Central memory CD4-positive, alpha-beta T cell (primary cell): ENCODE measurements at regions not wholly inside any gene's neighbourhood (a gene's known extent, or its start where the extent isn't known, plus 50 kb on each side); places are given as distances from the start of the nearest gene placed in this dataset.
"Not testable (repeated sequence)": the region's sequence is repeated elsewhere in the genome, so short reads cannot be mapped to it uniquely, and the experiment has no call there.

Source experiments
- DNase-seq: peaks from one replicate; pipeline ENCODE4 v3.0.0; 2022

DNA sequence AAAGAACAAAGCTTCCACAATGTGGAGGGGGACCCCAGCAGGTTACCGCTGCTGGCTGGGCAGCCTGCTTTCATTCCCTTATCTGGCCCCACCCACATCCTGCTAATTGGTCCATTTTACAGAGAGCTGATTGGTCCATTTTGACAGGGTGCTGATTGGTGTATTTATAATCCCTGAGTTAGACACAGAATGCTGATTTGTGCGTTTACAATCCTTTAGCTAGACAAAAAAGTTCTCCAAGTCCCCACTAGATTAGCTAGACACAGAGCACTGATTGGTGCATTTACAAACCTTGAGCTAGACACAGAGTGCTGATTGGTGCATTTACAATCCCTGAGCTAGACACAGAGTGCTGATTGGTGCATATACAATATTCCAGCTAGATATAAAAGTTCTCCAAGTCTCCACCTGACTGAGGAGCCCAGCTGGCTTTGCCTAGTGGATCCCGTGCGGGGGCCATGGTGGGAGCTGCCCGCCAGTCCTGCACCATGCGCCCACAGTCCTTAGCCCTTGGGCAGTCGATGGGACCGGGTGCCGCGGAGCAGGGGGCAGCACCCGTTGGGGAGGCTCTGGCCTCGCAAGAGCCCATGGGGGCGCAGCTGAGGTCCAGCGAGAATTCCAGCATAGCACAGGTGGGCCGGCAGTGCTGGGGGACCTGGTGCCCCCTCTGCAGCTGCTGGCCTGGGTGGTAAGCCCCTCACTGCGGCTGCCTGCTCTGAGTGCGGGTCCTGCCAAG lies 88.8 kb upstream of the MYLIP start:
- DNase-seq, result not testable (repeated sequence)

DNA sequence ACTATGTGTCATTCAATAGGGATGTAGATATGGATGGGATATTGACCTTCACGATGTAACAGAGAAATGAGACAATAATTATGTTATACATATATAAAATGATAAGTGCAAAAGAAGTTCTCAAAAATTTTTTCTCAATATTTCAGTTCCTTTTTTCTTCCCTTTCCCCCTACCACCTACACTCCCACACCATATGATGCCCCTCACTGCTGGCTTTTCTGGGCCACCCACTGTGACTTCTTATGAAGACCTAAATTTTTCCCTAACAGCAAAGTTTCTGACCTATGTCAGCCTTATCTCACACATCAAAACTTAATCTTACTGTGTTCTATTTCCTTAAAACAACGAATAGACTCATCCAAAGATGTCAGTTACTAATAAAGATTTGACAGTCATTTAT lies 89.9 kb upstream of the MYLIP start:
- DNase-seq, result no peak

DNA sequence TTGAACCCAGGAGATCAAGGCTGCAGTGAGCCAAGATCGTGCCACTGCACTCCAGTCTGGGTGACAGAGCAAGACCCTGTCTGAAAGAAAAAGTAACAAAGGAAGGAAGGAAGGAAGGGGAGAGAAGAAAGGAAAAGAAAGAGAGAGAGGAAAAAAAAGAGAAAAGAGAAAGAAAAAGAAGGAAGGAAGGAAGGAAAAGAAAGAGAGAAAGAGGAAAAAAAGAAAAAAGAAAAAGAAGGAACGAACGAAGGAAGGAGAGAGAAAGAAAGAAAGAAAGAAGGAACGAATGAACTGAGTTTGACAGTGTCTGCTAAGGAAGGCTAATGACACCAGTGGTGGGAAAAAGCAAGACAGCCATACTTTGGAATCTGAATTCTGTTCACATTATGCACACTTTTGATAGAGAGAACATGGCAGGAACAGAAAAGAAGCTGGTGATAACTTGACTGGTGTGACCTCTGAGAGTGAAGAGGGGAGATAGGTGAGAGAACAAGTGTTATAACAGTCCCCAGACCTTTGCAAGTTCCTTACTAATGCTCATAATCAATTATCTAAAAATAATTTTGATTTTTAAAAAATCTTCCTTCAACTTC lies 93.3 kb upstream of the MYLIP start:
- no peak for DNase-seq

DNA sequence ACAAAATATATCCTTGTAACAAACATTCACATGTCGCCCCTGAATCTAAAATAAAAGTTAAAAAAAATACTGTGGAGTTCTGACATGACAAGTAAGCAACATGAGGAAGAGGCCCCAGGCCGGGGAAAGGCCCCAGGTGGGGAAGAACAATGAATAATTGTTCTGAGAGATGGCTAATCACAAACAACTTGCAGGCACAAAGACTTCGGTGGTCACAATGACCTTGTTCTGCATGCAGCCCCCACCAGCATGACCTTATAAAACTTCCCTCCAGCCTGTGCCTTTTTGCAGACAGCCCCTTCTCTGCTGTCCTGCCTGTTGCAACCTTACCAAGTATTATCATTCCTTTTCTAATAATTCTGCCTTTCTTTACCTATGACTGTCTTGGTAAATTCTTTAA lies 95.7 kb upstream of the MYLIP start:
- no peak for DNase-seq

DNA sequence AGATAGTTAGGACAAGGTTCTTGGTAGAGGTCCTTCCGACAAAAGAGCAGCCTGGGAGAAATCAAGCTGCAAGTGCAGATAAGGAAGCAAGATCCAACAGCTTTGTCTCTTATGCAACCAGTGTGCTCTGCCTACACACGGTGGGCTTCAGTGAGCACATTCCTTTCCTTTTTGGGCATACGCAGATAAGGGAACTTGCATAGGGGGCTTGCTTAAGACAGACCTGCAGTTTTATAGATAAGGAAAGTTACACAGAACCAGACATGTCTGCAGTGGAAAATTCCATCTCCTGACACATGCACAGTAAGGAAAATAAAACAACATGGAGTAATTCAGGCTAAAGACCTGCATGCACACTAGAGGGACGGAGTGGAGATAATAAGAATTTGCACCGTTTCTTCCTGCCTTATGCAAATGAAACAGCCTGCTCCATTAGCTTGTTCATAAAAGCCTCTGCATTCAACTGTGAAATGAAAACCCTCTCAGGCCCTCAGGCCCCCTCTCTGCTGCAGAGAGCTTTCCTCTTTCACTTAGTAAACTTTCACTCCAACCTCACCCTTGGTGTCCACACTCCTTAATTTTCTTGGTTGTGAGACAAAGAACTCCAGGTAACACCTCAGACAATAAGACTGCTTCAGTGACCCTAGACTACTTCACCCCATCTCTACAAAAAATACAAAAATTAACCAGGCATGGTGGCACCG lies 97.5 kb upstream of the MYLIP start:
- DNase-seq, result no peak

DNA sequence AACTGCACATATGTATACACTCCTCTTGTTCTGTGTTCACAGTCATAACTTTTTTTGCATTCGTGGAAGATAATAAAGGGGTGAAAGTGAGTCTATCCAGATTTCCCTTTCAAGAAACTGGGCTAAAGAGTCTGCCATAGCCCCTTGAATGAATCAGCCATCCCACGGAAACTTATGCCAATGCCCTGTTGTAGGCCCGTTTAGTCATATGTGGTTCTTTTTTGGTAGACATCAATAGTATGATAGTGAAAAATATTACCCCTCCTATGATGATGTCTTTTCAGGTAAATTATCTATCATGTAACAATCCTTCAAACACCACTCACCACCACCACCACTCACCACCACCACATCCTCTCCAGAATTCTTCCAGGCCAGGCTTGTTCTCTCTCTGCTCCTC lies 99.9 kb upstream of the MYLIP start:
- DNase-seq, result no peak

DNA sequence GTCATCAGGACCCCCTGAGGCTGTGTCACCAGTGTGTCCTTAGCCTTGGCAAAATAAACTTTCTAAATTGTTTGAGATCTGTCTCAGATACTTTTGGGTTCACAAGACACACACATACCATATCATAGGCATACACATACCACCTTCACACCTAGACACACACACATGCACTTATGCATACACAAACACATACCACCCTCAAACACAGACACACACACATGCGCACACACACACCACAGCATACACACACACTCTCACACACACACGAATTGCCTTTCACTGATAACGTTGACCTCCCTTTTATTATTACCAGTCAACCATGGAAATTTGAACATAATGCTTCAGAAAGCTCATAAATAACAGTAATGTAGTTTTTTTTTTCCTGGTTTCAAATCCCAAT lies 108.6 kb upstream of the MYLIP start:
- no peak for DNase-seq

DNA sequence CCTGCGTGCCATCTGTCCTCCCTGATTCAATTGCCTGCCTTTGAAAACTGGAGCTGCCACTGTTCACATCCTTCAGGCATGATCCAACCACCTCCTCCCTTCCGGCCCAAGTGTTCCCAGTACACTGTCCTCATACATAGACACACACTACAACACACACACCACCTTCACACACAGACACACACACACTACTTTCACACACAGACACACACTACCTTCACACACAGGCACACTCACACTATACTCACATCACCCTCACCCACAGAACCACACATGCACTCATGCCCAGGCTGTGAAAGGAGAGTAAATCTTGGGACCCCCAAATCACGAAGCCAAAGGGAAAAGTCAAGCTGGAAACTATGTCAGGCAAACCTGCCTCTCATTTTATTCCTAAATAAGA lies 109.4 kb upstream of the MYLIP start:
- no peak for DNase-seq

DNA sequence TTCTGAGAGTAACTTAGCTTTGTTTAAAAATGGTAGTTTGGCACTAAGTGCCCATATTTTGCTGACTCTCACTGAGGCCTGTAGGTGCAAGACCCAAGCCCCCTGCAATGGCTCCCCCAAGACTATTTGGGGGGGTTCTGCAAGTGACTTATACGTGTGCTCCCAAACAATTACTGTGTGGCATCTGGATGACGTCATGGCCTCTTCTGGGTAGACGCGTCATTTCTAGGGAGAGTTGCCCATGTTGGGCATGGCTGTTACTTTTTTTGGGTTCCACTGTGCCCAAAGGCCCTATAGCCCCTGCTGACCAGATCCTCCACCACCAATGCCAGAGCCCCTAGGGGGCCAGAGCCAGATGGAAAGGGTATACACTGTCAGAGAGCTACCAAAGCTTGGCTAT lies 110.3 kb upstream of the MYLIP start:
- no peak for DNase-seq

DNA sequence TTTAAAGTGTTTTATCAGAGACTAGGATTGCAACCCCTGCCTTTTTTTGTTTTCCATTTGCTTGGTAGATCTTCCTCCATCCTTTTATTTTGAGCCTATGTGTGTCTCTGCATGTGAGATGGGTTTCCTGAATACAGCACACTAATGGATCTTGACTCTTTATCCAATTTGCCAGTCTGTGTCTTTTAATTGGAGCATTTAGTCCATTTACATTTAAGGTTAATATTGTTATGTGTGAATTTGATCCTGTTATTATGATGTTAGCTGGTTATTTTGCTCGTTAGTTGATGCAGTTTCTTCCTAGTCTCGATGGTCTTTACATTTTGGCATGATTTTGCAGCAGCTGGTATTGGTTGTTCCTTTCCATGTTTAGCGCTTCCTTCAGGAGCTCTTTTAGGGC lies 114.6 kb upstream of the MYLIP start:
- not testable (repeated sequence) for DNase-seq

DNA sequence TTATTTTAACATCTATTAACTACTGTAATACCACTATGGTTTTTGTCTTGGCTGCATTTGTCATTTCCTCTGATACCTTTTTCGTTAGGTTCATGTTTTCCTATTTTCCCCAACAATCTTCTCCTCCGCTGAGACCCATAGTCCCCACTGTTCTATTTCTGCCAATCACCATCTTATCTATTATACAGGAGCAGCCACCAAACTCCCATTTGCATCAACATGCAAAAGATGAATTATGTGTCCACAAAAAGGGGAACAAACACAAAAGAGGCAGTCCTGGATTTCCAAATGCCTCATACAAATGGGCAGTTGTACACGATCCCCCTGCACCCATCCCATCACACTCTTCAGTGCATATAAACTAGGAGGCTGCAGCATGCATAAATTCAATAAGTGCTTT lies 121.7 kb upstream of the MYLIP start:
- no peak for DNase-seq

DNA sequence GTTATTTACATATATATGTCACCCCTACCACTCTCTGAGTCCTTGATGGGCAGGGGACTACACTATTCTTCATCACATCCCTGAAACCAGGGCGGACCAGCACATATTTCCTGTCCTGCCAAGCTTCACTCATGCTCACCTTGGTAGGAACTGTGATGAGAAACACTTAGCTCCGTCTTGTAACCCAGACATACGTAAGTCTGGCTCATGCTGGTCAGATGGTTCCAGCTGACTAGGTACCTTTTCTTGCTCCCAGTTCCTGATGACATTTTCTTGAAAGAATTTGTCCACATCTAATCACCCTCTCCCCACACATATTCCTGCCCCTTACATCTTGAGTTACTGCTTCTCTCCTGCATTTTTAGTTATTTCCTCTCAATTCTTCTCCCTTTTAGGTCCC lies 122.2 kb upstream of the MYLIP start:
- no peak for DNase-seq

DNA sequence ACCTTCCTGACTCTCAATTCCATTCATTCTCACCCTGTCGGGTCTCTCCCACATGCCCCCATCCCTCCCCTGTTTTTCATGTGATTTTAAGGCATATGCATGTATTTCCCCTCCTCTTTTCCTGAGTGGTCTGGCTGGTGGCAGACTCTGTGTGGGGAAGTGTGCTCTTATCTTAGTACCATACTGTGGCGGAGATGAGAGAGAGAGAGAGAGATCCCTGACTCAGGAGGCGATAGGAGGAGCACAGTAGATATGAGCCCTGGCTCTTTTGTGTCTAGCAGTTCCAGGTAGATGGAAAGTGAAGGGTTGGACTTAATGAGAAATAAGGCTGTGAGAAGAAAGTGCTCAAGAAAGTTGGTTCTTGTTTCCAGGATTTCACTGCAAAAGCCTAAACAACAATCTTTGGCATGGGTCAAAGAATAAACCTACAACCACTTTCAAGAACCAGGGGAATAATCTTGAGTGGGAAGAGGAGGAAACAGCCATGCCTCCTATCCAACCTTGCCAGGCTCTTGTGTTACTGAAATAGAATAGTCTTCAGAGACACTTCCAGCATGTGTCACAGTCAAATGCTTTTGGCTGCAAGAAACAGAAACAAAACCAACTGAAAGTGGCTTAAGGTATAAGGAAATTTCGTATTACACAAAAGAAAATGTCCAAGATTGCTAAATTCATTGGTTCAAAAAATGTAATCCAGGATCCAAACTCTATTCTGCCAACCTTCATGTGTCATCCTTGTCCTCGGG lies 123.8 kb upstream of the MYLIP start:
- no peak for DNase-seq

DNA sequence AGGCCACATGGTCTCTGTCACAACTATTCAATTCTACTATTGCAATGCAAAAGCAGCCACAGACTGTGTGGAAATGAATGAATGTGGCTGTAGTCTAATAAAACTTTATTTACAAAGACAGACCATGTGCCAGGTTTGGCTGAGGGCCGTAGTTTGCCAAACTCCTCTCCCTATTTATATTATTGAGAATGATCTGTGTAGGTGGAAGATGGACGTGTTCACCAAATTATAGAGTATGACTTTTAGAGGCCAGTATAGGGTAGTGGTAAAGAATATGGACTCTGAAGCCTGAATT lies 125.7 kb upstream of the MYLIP start:
- no peak for DNase-seq

DNA sequence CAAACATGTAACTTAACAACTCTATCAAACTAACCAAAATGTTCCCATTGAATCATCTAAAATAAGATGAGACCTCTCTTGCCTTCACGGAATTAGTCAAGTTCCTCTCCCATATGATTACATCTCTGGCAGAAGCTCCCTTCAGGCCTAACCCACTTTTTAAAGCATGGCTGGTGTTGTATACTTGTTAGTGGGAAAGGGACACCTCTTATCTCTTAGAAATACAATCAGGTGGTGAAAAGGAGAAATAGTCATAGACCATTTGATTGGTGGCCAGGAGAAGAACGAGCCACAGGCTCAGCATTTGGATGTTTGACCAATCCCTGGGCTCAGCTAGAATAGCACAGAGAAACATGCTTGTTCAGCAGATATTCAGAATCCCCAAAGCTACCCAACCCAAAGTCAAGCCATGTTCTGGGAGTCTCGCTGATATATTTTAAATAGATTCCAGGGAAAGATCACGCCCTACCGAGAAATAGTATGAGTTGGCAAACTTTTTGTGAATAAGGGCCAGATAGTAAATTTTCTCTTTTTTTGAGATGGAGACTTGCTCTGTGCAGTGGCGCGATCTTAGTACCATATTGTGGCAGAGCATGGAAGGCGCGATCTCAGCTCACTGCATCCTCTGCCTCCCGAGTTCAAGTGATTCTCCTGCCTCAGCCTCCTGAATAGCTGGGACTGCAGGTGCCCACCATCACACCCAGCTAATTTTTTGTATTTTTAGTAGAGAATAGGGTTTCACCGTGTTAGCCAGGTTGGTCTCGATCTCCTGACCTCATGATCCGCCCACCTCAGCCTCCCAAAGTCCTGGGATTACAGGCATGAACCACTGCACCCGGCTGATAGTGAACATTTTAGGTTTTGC lies 126.3 kb upstream of the MYLIP start:
- DNase-seq, result no peak

DNA sequence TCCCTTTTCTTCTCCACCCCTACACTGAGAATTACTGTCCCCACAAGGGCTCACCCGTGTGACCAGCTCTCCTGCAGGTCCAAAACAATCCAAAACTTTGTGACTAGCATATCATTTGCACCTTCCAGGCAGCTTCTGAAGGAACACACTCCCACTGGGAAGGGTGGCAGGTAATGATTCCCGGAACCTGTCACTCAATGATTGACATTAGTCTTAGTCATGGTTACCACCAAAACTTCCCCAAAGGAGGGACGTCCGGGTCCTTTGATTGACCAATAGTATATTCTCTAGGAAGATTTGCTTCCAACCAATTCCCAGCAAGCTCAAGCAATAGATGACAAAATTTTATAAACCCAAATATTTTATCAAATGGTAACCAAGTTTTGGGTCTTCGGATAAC lies 127.7 kb upstream of the MYLIP start:
- DNase-seq, result no peak

DNA sequence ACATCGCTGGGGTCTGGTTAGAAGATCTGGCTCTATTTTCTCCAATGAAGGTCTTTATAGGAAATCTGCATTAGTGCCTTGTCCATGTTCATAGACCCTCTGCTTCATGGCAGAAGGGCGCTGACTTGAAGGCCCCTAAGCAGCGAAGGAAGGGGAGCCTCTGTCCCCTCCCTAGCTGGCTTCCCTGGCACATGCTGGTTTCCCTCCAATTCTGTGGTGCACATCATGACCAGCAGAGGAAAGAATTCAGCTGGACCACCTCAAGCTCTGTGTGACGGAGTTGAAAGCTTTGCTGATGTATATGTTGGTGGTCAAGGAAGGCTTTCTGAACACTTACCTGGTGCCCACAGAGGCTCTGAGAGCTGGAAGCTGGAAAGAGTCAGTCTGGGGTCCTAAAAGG lies 129.7 kb upstream of the MYLIP start:
- DNase-seq, result no peak

DNA sequence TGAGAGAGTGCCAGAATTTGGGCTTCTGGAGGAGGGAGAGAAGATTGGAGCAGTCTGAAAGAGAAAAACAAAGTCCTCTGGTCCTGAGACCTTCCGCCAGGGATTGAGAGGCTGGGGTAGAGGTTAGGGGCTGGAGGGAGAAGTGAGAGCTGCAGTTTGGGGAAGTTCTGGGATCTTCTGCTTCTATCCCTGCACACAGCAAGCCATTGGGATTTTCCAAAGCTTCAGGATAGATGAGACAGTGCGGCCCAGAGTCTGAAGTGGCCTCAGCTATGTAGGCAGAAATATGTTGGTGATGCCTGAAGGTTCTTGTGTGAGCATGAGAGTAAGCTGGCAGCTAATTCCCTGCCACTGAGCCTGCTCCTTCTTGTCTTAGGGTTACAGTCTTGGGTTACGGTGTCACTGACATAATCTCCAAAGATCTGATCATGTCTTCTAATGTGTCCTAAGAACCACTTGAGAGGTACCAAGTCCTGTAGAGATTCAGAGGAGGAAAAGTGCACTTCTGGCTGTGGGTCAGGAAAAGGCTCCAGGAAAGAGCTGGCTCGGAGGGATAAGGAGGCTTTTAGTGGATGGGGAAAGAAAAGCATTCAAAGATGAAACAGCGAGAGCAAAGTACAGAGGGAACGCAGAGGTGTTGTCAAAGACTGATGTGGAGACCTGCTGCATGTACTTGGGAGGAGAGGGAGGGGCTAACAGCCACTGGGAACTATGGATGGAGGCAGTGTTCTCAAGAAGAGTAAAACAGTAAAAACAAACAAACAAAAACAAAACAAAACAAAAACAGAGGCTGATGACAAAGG lies 131.1 kb upstream of the MYLIP start:
- no peak for DNase-seq

DNA sequence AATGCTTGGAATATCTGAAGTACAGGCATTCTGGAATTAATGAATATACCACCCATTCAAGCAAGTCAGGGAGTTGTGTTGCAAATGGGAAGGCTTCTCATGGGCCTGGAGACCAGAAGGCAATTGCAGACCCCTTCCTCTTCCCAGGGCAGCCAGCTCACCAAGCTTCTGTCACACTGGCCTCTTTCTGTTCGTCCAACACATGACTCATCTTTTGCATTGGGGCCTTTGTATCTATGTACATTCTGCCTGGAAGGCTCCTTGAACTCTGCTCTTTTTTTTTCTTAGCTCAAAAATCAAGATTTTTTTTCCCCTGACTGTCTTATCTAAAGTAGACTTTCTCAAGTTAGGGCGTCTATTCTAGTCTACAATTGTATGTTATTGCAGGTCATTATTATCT lies 132.9 kb upstream of the MYLIP start:
- DNase-seq, result no peak

DNA sequence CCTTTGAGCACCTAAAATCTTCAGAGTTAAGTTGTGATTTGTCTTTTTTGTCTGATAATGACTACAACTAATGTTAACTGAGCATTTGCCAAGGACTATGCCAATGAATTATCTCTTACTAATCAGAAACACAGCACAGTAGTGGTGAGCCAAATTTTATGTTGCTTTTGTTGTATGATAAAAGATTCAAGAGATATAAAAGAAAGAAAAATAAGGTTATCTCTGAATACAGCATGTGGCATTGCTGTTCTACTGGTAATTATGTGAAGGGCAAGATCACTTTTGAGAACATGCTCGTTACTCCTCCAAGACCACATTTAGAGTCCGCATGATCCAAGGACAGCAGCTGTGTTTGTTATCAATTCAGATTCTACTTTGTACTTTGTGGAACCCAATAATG lies 133.4 kb upstream of the MYLIP start:
- DNase-seq, result no peak

DNA sequence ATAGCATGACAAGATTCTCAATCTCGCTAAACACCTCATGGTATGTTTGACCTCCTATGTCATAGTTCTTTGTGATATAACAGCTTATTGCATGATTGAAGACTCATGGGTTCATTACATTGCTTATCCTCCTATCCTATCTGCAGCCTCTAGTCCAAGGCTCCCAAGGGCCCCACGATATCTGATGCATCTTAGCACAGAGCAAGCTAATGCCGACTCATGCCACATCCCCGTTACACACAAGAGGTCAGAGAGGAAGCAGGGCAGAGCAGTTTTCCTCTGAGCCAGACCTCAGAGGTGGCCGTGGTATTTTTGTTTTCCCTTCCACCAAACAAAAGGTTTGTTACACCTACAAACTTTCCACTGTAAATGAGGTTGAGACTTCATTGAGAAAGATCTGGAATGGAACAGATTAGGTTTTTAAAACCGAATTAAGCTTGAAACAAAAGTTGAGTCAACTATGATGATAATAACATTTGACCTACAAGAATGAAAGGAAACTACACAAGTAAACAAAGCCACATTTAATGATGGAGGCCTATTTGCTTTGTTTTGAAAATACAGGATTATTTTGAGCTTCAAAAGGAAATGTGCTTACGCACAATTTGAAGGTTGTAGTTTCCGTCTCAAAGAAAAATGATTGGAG lies 133.9 kb upstream of the MYLIP start:
- DNase-seq, result no peak
